ENCODE measurements at regions not wholly inside any gene's neighbourhood (a gene's known extent, or its start where the extent isn't known, plus 50 kb on each side); places are given as distances from the start of the nearest gene placed in this dataset.

DNA sequence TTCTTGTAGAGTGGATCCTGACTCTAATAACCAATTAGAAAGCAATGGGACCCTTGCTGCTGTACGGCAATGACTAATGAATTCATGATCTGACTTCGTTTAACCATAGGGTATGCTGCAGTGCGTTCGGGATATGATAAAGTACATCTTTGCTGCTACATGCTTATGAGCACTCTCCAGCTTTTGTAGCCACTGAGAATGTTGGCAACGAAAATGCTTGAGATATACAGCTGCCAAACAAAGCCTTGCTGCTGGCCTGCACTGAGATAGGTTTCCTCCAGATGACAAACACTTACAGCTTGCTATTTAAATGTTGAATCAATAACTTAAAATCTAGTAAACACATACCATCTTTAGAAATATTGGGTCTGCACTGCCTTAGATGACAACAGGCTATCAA lies 372.4 kb upstream of the SLC8A1 start:
- Histone ChIP-seq H3K9ac (ENCODE audit: low read length) (no peak overlapping the region), H3K36me3 (ENCODE audit: insufficient read depth, low read length) (no peaks in the 10 kb centered on the region), H3K4me2 (ENCODE audit: low read length) (no peak overlapping the region), H3K79me2 (ENCODE audit: insufficient read depth, low read length) (no peaks in the 10 kb centered on the region), H2AFZ (ENCODE audit: low read depth, low read length) (no peak overlapping the region), H3K27ac (ENCODE audit: low read depth, low read length) (no peak overlapping the region), H3K4me1 (ENCODE audit: insufficient read depth, low read length) (no peaks in the 10 kb centered on the region), H4K20me1 (ENCODE audit: insufficient read depth, low read length) (no peaks in the 10 kb centered on the region), H3K27me3 (ENCODE audit: insufficient read depth, low read length) (no peaks in the 10 kb centered on the region), H3K9me3 (ENCODE audit: insufficient read depth, low read depth, low read length) (no peaks in the 10 kb centered on the region), H3K4me3 (ENCODE audit: insufficient read depth, low read depth, low read length) (no peak overlapping the region)
- Mint-ChIP-seq H3K9me3 (ENCODE audit: unreplicated experiment) (no peaks in the 10 kb centered on the region), H3K4me3 (ENCODE audit: unreplicated experiment) (no peak overlapping the region), H3K4me1 (ENCODE audit: low read depth, unreplicated experiment) (no peaks in the 10 kb centered on the region), H3K27ac (ENCODE audit: unreplicated experiment) (no peak overlapping the region), H3K27me3 (ENCODE audit: low read depth, unreplicated experiment) (no peaks in the 10 kb centered on the region), H3K36me3 (ENCODE audit: low read depth, unreplicated experiment) (no peaks in the 10 kb centered on the region)
- DNase-seq (ENCODE audit: low read depth): no peak
- no peak for FAIRE-seq
- no peak for TF ChIP-seq EZH2 (IDR thresholded peaks at IDR 0.05; ENCODE audit: insufficient read depth, low read length)
- TF ChIP-seq, protein P1, sequence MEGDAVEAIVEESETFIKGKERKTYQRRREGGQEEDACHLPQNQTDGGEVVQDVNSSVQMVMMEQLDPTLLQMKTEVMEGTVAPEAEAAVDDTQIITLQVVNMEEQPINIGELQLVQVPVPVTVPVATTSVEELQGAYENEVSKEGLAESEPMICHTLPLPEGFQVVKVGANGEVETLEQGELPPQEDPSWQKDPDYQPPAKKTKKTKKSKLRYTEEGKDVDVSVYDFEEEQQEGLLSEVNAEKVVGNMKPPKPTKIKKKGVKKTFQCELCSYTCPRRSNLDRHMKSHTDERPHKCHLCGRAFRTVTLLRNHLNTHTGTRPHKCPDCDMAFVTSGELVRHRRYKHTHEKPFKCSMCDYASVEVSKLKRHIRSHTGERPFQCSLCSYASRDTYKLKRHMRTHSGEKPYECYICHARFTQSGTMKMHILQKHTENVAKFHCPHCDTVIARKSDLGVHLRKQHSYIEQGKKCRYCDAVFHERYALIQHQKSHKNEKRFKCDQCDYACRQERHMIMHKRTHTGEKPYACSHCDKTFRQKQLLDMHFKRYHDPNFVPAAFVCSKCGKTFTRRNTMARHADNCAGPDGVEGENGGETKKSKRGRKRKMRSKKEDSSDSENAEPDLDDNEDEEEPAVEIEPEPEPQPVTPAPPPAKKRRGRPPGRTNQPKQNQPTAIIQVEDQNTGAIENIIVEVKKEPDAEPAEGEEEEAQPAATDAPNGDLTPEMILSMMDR (IDR thresholded peaks at IDR 0.05; ENCODE audit: insufficient read depth, low read depth, low read length): no peak

DNA sequence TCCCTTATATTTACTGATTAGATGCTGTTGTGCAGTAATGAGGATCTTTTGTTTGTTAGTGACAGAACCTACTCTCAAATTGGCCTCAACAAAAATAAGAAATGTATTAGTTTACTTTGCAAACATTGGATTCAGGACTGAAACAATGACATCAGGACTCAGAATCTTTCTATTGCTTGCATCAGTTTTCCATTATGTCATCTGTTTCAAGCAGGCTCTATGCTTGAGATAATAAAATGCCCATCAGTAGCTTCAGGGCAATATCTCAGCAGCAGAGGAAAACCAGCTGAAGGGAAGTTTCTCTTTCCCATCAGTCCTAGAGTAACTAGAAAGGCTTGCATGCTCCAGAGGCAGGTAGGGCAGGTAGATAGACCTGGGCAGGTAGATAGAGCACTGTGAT lies 375.5 kb upstream of the SLC8A1 start:
- Histone ChIP-seq H3K27me3 (ENCODE audit: insufficient read depth, low read length) (no peaks in the 10 kb centered on the region), H2AFZ (ENCODE audit: low read depth, low read length) (no peak overlapping the region), H3K9ac (ENCODE audit: low read length) (no peak overlapping the region), H3K4me2 (ENCODE audit: low read length) (no peak overlapping the region), H3K36me3 (ENCODE audit: insufficient read depth, low read length) (no peaks in the 10 kb centered on the region), H3K79me2 (ENCODE audit: insufficient read depth, low read length) (no peaks in the 10 kb centered on the region), H3K9me3 (ENCODE audit: insufficient read depth, low read depth, low read length) (no peaks in the 10 kb centered on the region), H3K4me3 (ENCODE audit: insufficient read depth, low read depth, low read length) (no peak overlapping the region), H3K4me1 (ENCODE audit: insufficient read depth, low read length) (no peaks in the 10 kb centered on the region), H4K20me1 (ENCODE audit: insufficient read depth, low read length) (no peaks in the 10 kb centered on the region), H3K27ac (ENCODE audit: low read depth, low read length) (no peak overlapping the region)
- FAIRE-seq: no peak
- no peaks in the 10 kb centered on the region for H3K4me1 Mint-ChIP-seq (ENCODE audit: low read depth, unreplicated experiment)
- no peak overlapping the region for H3K4me3 Mint-ChIP-seq (ENCODE audit: unreplicated experiment)
- no peaks in the 10 kb centered on the region for H3K9me3 Mint-ChIP-seq (ENCODE audit: unreplicated experiment)
- H3K27ac Mint-ChIP-seq (ENCODE audit: unreplicated experiment): peak overlapping the region; percentile 54
- H3K27me3 Mint-ChIP-seq (ENCODE audit: low read depth, unreplicated experiment): no peaks in the 10 kb centered on the region
- DNase-seq (ENCODE audit: low read depth): no peak
- no peaks in the 10 kb centered on the region for H3K36me3 Mint-ChIP-seq (ENCODE audit: low read depth, unreplicated experiment)
- no peak for TF ChIP-seq EZH2 (IDR thresholded peaks at IDR 0.05; ENCODE audit: insufficient read depth, low read length)
- TF ChIP-seq, protein P1 (IDR thresholded peaks at IDR 0.05; ENCODE audit: insufficient read depth, low read depth, low read length): no peak

DNA sequence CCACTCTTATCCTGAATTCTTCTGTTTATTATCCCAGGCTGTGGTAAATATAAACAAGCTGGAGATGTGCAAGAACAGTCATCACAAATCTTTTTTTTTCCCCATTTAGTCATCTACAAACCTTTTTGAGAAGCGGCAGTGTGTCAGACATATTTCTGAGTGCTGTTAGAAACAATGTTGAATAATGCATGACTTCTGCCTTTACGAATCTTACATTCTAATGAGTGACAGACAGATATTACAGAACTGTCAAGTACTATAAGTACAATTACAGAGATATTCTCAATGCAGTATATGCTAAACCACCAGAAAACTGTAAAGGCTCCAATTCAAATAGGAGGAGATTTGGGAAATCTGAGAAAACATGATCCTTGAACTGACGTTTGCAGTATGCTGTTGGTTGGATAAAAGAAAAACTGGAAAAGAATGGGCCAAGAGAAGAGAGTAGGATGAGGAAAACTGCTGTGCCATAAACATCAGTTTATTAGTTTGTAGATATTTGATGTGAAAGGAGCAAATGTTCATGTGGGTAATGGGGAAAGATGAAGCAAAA lies 379.5 kb upstream of the SLC8A1 start:
- FAIRE-seq (no peak), DNase-seq (ENCODE audit: low read depth) (no peak)
- TF ChIP-seq, protein P1 (IDR thresholded peaks at IDR 0.05; ENCODE audit: insufficient read depth, low read depth, low read length): no peak
- TF ChIP-seq EZH2 (IDR thresholded peaks at IDR 0.05; ENCODE audit: insufficient read depth, low read length): no peak
- no peaks in the 10 kb centered on the region for H3K79me2 ChIP-seq (ENCODE audit: insufficient read depth, low read length)
- no peaks in the 10 kb centered on the region for H3K27me3 ChIP-seq (ENCODE audit: insufficient read depth, low read length)
- H4K20me1 ChIP-seq (ENCODE audit: insufficient read depth, low read length): no peaks in the 10 kb centered on the region
- no peaks in the 10 kb centered on the region for H3K4me1 ChIP-seq (ENCODE audit: insufficient read depth, low read length)
- no peaks in the 10 kb centered on the region for H3K9me3 Mint-ChIP-seq (ENCODE audit: unreplicated experiment)
- H3K27me3 Mint-ChIP-seq (ENCODE audit: low read depth, unreplicated experiment): no peaks in the 10 kb centered on the region
- H3K4me2 ChIP-seq (ENCODE audit: low read length): no peak overlapping the region
- H2AFZ ChIP-seq (ENCODE audit: low read depth, low read length): no peak overlapping the region
- no peaks in the 10 kb centered on the region for H3K36me3 Mint-ChIP-seq (ENCODE audit: low read depth, unreplicated experiment)
- H3K4me3 Mint-ChIP-seq (ENCODE audit: unreplicated experiment): no peak overlapping the region
- H3K27ac ChIP-seq (ENCODE audit: low read depth, low read length): no peak overlapping the region
- no peak overlapping the region for H3K27ac Mint-ChIP-seq (ENCODE audit: unreplicated experiment)
- no peaks in the 10 kb centered on the region for H3K36me3 ChIP-seq (ENCODE audit: insufficient read depth, low read length)
- H3K4me3 ChIP-seq (ENCODE audit: insufficient read depth, low read depth, low read length): no peak overlapping the region
- H3K9me3 ChIP-seq (ENCODE audit: insufficient read depth, low read depth, low read length): no peaks in the 10 kb centered on the region
- H3K4me1 Mint-ChIP-seq (ENCODE audit: low read depth, unreplicated experiment): no peaks in the 10 kb centered on the region
- no peak overlapping the region for H3K9ac ChIP-seq (ENCODE audit: low read length)

Data from astrocyte (in vitro differentiated cells and primary cell).